ENCODE measurements at regions not wholly inside any gene's neighbourhood (a gene's known extent, or its start where the extent isn't known, plus 50 kb on each side); places are given as distances from the start of the nearest gene placed in this dataset.
"Not testable (repeated sequence)": the region's sequence is repeated elsewhere in the genome, so short reads cannot be mapped to it uniquely, and the experiment has no call there.

- TF ChIP-seq POLR2A (IDR thresholded peaks at IDR 0.05; ENCODE audit: low read depth); POLR2AphosphoS5 (IDR thresholded peaks at IDR 0.05); EP300 (IDR thresholded peaks at IDR 0.05): not testable (repeated sequence)
- TF ChIP-seq, protein P1, sequence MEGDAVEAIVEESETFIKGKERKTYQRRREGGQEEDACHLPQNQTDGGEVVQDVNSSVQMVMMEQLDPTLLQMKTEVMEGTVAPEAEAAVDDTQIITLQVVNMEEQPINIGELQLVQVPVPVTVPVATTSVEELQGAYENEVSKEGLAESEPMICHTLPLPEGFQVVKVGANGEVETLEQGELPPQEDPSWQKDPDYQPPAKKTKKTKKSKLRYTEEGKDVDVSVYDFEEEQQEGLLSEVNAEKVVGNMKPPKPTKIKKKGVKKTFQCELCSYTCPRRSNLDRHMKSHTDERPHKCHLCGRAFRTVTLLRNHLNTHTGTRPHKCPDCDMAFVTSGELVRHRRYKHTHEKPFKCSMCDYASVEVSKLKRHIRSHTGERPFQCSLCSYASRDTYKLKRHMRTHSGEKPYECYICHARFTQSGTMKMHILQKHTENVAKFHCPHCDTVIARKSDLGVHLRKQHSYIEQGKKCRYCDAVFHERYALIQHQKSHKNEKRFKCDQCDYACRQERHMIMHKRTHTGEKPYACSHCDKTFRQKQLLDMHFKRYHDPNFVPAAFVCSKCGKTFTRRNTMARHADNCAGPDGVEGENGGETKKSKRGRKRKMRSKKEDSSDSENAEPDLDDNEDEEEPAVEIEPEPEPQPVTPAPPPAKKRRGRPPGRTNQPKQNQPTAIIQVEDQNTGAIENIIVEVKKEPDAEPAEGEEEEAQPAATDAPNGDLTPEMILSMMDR (IDR thresholded peaks at IDR 0.05) = not testable (repeated sequence)
Observed at GRCh38 chr13:66072097-66072496, 1158.0 kb downstream of the PCDH9 start.

All from esophagus muscularis mucosa (tissue), 4 donors.